D721Med (cell line): ENCODE measurements at regions not wholly inside any gene's neighbourhood (a gene's known extent, or its start where the extent isn't known, plus 50 kb on each side); places are given as distances from the start of the nearest gene placed in this dataset.

Experiments used
- DNase-seq: peaks from one replicate; pipeline ENCODE4 v3.0.0; 2011; ENCODE audit warnings: low spot score; ENCODE audit not compliant: insufficient read length
- FAIRE-seq: peaks from 2 replicates; lab custom pipeline; 2011; peaks lifted over from hg19 to GRCh38; lab: Jason Lieb, UNC
- CTCF ChIP-seq: IDR thresholded peaks from 2 replicates; pipeline ENCODE4 v1.5.1; 2012; ENCODE audit warnings: mild to moderate bottlenecking, control low read depth; ENCODE audit not compliant: insufficient read depth; ENCODE audit errors: missing control alignments

- FAIRE-seq (no peak), DNase-seq (no peak)
- no peak for TF ChIP-seq CTCF
Measured at GRCh38 chr4:99714179-99714578, 56.6 kb upstream of the C4orf54 start.

GRCh38 chr4:99712530-99712929 is 54.9 kb upstream of the C4orf54 start:
- FAIRE-seq, result no peak

GRCh38 chr4:99712099-99712498 is 54.5 kb upstream of the C4orf54 start:
- TF ChIP-seq CTCF, result no peak
- DNase-seq (no peak), FAIRE-seq (no peak)

More at GRCh38 chr4:99712530-99712929, 54.9 kb upstream of the C4orf54 start:
- no peak for TF ChIP-seq CTCF
- no peak for DNase-seq

- DNase-seq, result no peak
- no peak for FAIRE-seq
- no peak for TF ChIP-seq CTCF
Measured at GRCh38 chr4:99711657-99712056, 54.0 kb upstream of the C4orf54 start.

- TF ChIP-seq CTCF, result no peak
- DNase-seq (no peak), FAIRE-seq (no peak)
Measured at GRCh38 chr4:99710681-99711345, 53.2 kb upstream of the C4orf54 start.

GRCh38 chr4:99710020-99710419 is 52.4 kb upstream of the C4orf54 start:
- DNase-seq, result no peak
- TF ChIP-seq CTCF, result no peak
- FAIRE-seq, result no peak

- no peak for TF ChIP-seq CTCF
- DNase-seq, result no peak
- no peak for FAIRE-seq
Measured at GRCh38 chr4:99708551-99708950, 50.9 kb upstream of the C4orf54 start.
